Nephron progenitor cell (in vitro differentiated cells): ENCODE measurements at regions not wholly inside any gene's neighbourhood (a gene's known extent, or its start where the extent isn't known, plus 50 kb on each side); places are given as distances from the start of the nearest gene placed in this dataset.
A peak's percentile ranks its signal among the peaks of the same experiment; 100 is the strongest.

Source experiments
- DNase-seq: peaks from one replicate; pipeline ENCODE4 v3.0.0; 2021
- H3K27ac Mint-ChIP-seq: 2 replicates; pipeline ENCODE4 v1.8.0; 2021; ENCODE audit warnings: mild to moderate bottlenecking, moderate library complexity, mixed read lengths
- H3K27me3 Mint-ChIP-seq: 2 replicates; pipeline ENCODE4 v1.8.0; 2021; ENCODE audit warnings: mild to moderate bottlenecking, low read depth, mixed read lengths; ENCODE audit not compliant: poor library complexity
- H3K36me3 Mint-ChIP-seq: 2 replicates; pipeline ENCODE4 v1.8.0; 2021; ENCODE audit warnings: low read depth, mixed read lengths
- H3K4me1 Mint-ChIP-seq: 2 replicates; pipeline ENCODE4 v1.8.0; 2021; ENCODE audit warnings: mixed read lengths
- H3K4me3 Mint-ChIP-seq: 2 replicates; pipeline ENCODE4 v1.8.0; 2021; ENCODE audit warnings: mild to moderate bottlenecking, moderate library complexity, mixed read lengths
- H3K9me3 Mint-ChIP-seq: 2 replicates; pipeline ENCODE4 v1.8.0; 2021; ENCODE audit warnings: mild to moderate bottlenecking, moderate library complexity, mixed read lengths
- TF ChIP-seq, protein P1 (sequence below): fragments of 200-600 bp; sonication (generic); IDR thresholded peaks from 2 replicates; pipeline ENCODE4 v1.5.0; 2021; ENCODE audit warnings: antibody characterized with exemption

DNA sequence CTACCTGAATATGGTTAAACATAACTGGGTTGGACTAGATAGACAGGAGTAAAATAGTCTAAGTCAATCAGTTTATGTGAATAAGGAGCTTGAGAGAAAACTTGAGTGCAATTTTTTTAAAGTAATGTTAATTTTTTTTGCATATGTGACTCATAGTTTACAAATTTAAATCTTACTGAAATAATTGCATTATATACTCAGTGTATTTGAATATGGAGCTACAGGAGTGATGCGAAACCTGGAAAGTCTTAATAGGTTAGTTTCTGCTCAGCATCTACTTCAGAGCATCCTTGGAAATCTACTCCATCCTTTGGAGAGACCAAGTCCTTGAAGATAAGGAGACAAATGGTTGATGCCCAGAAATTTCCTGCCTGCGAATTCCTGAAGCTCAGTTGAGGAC is 318.8 kb upstream of the NXPH2 start:
- TF ChIP-seq, protein P1, sequence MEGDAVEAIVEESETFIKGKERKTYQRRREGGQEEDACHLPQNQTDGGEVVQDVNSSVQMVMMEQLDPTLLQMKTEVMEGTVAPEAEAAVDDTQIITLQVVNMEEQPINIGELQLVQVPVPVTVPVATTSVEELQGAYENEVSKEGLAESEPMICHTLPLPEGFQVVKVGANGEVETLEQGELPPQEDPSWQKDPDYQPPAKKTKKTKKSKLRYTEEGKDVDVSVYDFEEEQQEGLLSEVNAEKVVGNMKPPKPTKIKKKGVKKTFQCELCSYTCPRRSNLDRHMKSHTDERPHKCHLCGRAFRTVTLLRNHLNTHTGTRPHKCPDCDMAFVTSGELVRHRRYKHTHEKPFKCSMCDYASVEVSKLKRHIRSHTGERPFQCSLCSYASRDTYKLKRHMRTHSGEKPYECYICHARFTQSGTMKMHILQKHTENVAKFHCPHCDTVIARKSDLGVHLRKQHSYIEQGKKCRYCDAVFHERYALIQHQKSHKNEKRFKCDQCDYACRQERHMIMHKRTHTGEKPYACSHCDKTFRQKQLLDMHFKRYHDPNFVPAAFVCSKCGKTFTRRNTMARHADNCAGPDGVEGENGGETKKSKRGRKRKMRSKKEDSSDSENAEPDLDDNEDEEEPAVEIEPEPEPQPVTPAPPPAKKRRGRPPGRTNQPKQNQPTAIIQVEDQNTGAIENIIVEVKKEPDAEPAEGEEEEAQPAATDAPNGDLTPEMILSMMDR: no peak
- H3K36me3 Mint-ChIP-seq: no peaks in the 10 kb centered on the region
- H3K4me3 Mint-ChIP-seq: no peak overlapping the region
- no peaks in the 10 kb centered on the region for H3K4me1 Mint-ChIP-seq
- no peaks in the 10 kb centered on the region for H3K27me3 Mint-ChIP-seq
- no peaks in the 10 kb centered on the region for H3K9me3 Mint-ChIP-seq
- DNase-seq: no peak
- no peak overlapping the region for H3K27ac Mint-ChIP-seq

GRCh38 chr2:139083121-139083520 is 302.9 kb upstream of the NXPH2 start:
- TF ChIP-seq, protein P1: no peak
- DNase-seq: no peak
- Mint-ChIP-seq H3K4me3 (no peak overlapping the region), H3K27me3 (no peaks in the 10 kb centered on the region), H3K9me3 (no peaks in the 10 kb centered on the region), H3K27ac (no peak overlapping the region), H3K4me1 (no peaks in the 10 kb centered on the region), H3K36me3 (no peaks in the 10 kb centered on the region)

- H3K36me3 Mint-ChIP-seq: no peaks in the 10 kb centered on the region
- no peak overlapping the region for H3K27ac Mint-ChIP-seq
- TF ChIP-seq, protein P1: no peak
- DNase-seq: no peak
- H3K9me3 Mint-ChIP-seq: no peaks in the 10 kb centered on the region
- no peaks in the 10 kb centered on the region for H3K27me3 Mint-ChIP-seq
- no peak overlapping the region for H3K4me3 Mint-ChIP-seq
- H3K4me1 Mint-ChIP-seq: no peaks in the 10 kb centered on the region
Measured at GRCh38 chr2:139080244-139080643, 300.1 kb upstream of the NXPH2 start.

GRCh38 chr2:139079311-139079710 is 299.1 kb upstream of the NXPH2 start:
- no peak overlapping the region for H3K27ac Mint-ChIP-seq
- no peaks in the 10 kb centered on the region for H3K27me3 Mint-ChIP-seq
- no peaks in the 10 kb centered on the region for H3K4me1 Mint-ChIP-seq
- TF ChIP-seq, protein P1: no peak
- H3K4me3 Mint-ChIP-seq: no peak overlapping the region
- H3K9me3 Mint-ChIP-seq: no peaks in the 10 kb centered on the region
- H3K36me3 Mint-ChIP-seq: no peaks in the 10 kb centered on the region
- no peak for DNase-seq

DNA sequence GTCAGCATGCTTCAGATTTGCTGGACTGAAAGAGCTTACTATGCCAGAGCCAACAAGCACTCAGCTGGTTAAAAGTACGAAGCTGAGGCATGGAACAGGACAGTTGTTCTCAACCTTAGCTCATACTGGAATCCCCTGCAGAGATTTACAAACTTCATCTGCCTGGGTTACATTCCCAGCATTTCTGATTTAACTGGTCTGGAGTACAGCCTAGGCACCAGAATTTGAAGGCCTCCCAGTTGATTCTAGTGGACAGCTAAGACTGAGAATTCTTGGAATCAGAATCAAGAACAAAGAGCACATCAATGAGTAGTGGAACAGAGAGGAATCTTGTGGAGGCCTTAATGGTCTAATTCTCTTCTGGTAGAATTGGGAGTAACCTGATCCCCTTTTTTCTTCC is 298.2 kb upstream of the NXPH2 start:
- DNase-seq: no peak
- peak overlapping the region; percentile 28 for H3K27ac Mint-ChIP-seq

DNA sequence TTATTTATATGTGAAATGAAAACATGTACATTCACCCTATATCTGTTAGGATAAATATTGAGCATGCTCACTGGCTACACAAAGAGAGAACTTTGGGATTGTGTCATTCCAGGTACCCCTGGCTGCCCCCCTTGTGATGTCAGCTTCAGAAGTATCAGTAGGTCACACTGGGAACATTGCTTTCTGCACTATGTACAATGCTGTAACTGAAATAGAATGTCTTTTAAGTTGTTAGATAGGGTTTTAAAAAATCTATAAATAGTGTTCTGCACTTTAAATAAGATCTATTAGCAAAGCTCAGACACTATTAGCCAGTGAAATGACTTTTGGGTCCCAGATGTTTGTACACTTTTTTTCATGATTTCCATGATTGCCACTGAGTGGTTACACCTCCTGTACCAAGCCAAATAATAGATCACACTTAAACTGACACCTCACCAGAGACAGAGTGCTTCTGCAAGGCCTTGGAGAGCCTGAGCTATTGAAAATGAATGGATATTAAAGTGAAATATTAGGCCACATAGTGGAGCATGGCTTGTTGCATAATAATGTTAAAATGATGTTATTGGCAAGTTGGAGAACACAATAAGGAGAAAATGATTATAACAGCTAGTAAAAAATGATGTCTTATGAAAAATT is 297.0 kb upstream of the NXPH2 start:
- Mint-ChIP-seq H3K27ac (peak overlapping the region; percentile 39), H3K36me3 (no peaks in the 10 kb centered on the region), H3K27me3 (no peaks in the 10 kb centered on the region), H3K9me3 (no peaks in the 10 kb centered on the region), H3K4me1 (no peaks in the 10 kb centered on the region), H3K4me3 (no peak overlapping the region)
- TF ChIP-seq, protein P1: no peak
- no peak for DNase-seq

More for the DNA sequence above, 298.2 kb upstream of the NXPH2 start:
- TF ChIP-seq, protein P1: no peak
- no peaks in the 10 kb centered on the region for H3K4me1 Mint-ChIP-seq
- no peak overlapping the region for H3K4me3 Mint-ChIP-seq
- no peaks in the 10 kb centered on the region for H3K36me3 Mint-ChIP-seq
- no peaks in the 10 kb centered on the region for H3K27me3 Mint-ChIP-seq
- no peaks in the 10 kb centered on the region for H3K9me3 Mint-ChIP-seq
